SK-N-SH (cell line): ENCODE measurements at regions not wholly inside any gene's neighbourhood (a gene's known extent, or its start where the extent isn't known, plus 50 kb on each side); places are given as distances from the start of the nearest gene placed in this dataset.

ENCODE experiments used
- CTCF ChIA-PET: fragments of 300-600, 350-600 bp; formaldehyde crosslinking; extraction: SDS; loops from one replicate; lab custom pipeline; 2021; lab: Yijun Ruan, JAX
- POLR2A ChIA-PET: fragments of 350-600 bp; sonication (Branson Sonifier 250); formaldehyde crosslinking; extraction: SDS; loops from one replicate; lab custom pipeline; 2020; ENCODE audit warnings: antibody characterized with exemption, inconsistent platforms; lab: Yijun Ruan, JAX
- DNase-seq: peaks from one replicate; pipeline ENCODE4 v3.0.0; 2012
- H2AFZ ChIP-seq: fragments of 200-600 bp; sonication (generic); 2 replicates; pipeline ENCODE4 v1.8.1; 2016; ENCODE audit warnings: antibody characterized with exemption, mild to moderate bottlenecking, low read depth
- H3F3A ChIP-seq: fragments of 200-600 bp; sonication (generic); replicated peaks from 2 replicates; pipeline ENCODE3; 2016; ENCODE audit warnings: antibody characterized with exemption, mild to moderate bottlenecking; ENCODE audit not compliant: insufficient read depth
- H3K27ac ChIP-seq, 2 experiments: fragments of 200-500 bp in 1 of 2; fragments of 200-600 bp in 1 of 2; sonication (Bioruptor generic) in 1 of 2; sonication (generic), shearing (Covaris generic) in 1 of 2; 2 replicates each; pipeline versions ENCODE4 v1.5.1 to v1.6.1; 2014 to 2016; ENCODE audit warnings: low read depth in 2 of 2, inconsistent platforms in 1 of 2, low read length in 1 of 2, mild to moderate bottlenecking in 1 of 2, mixed read lengths in 1 of 2
- H3K27me3 ChIP-seq: fragments of 200-600 bp; sonication (generic), shearing (Covaris generic); 2 replicates; pipeline ENCODE4 v1.6.1; 2016; ENCODE audit warnings: mixed run types; ENCODE audit not compliant: insufficient read depth
- H3K36me3 ChIP-seq, 2 experiments: fragments of 200-500 bp in 1 of 2; fragments of 200-600 bp in 1 of 2; sonication (Bioruptor generic) in 1 of 2; sonication (generic) in 1 of 2; replicated peaks in 1 of 2; 2 replicates each; pipeline versions ENCODE3 to v1.5.1; 2014 to 2016; ENCODE audit warnings: low read length in 1 of 2, mild to moderate bottlenecking in 1 of 2; ENCODE audit not compliant: insufficient read depth in 2 of 2, control insufficient read depth in 1 of 2
- H3K4me1 ChIP-seq, 2 experiments: fragments of 200-500 bp in 1 of 2; fragments of 200-600 bp in 1 of 2; sonication (Bioruptor generic) in 1 of 2; sonication (generic), shearing (Covaris generic) in 1 of 2; 2 replicates each; pipeline versions ENCODE4 v1.5.1 to v1.6.1; 2014 to 2016; ENCODE audit warnings: low read depth in 1 of 2, low read length in 1 of 2, mixed run types in 1 of 2; ENCODE audit not compliant: insufficient read depth in 2 of 2, control insufficient read depth in 1 of 2
- H3K4me2 ChIP-seq: fragments of 200-600 bp; sonication (generic), shearing (Covaris generic); 2 replicates; pipeline ENCODE4 v1.6.1; 2017; ENCODE audit warnings: mixed run types
- H3K4me3 ChIP-seq, 2 experiments: fragments of 200-500 bp in 1 of 2; fragments of 200-600 bp in 1 of 2; sonication (Bioruptor generic) in 1 of 2; sonication (generic), shearing (Covaris generic) in 1 of 2; 2 replicates each; pipeline versions ENCODE4 v1.5.1 to v1.8.1; 2014 to 2016; ENCODE audit warnings: low read depth in 2 of 2, inconsistent platforms in 1 of 2, low read length in 1 of 2, mild to moderate bottlenecking in 1 of 2, mixed read lengths in 1 of 2, moderate library complexity in 1 of 2
- H3K79me2 ChIP-seq: fragments of 200-600 bp; sonication (generic); 2 replicates; pipeline ENCODE4 v1.8.1; 2017; ENCODE audit warnings: mild to moderate bottlenecking; ENCODE audit not compliant: insufficient read depth
- H3K9ac ChIP-seq: fragments of 200-600 bp; sonication (generic); 2 replicates; pipeline ENCODE4 v1.6.1; 2017; ENCODE audit warnings: mixed run types
- H3K9me2 ChIP-seq: fragments of 200-600 bp; sonication (generic); 2 replicates; pipeline ENCODE4 v1.6.1; 2017; ENCODE audit warnings: mixed run types
- H3K9me3 ChIP-seq: fragments of 200-600 bp; sonication (generic); 2 replicates; pipeline ENCODE4 v1.6.1; 2017; ENCODE audit warnings: mixed run types, mild to moderate bottlenecking, moderate library complexity
- H4K20me1 ChIP-seq: fragments of 200-600 bp; sonication (generic); 2 replicates; pipeline ENCODE4 v1.6.1; 2017; ENCODE audit warnings: mild to moderate bottlenecking, mixed run types; ENCODE audit not compliant: insufficient read depth
- CHD2 ChIP-seq: fragments of 150-350 bp; IDR thresholded peaks from 2 replicates; pipeline ENCODE4 v1.6.1; 2018; ENCODE audit warnings: low read length; ENCODE audit not compliant: partially characterized antibody
- ELF1 ChIP-seq: IDR thresholded peaks from 2 replicates; pipeline ENCODE4 v1.4.0; 2012
- EP300 ChIP-seq, 2 experiments: IDR thresholded peaks; 2 replicates each; pipeline versions ENCODE4 v1.4.0 to v1.6.1; 2012; ENCODE audit warnings: borderline replicate concordance in 1 of 2, low read depth in 1 of 2, low read length in 1 of 2
- EZH2phosphoT487 ChIP-seq: fragments of 200-600 bp; sonication (generic); IDR thresholded peaks from 2 replicates; pipeline ENCODE4 v1.6.1; 2017; ENCODE audit warnings: low read depth, mixed run types, mild to moderate bottlenecking, antibody characterized with exemption, moderate library complexity, borderline replicate concordance
- FOSL2 ChIP-seq: IDR thresholded peaks from 2 replicates; pipeline ENCODE4 v1.4.0; 2012; ENCODE audit warnings: low read depth, mild to moderate bottlenecking, moderate library complexity, borderline replicate concordance
- FOXM1 ChIP-seq: IDR thresholded peaks from 2 replicates; pipeline ENCODE4 v1.4.0; 2012; ENCODE audit warnings: low read depth, mild to moderate bottlenecking
- JUND ChIP-seq: IDR thresholded peaks from 2 replicates; pipeline ENCODE4 v1.4.0; 2012
- NFIC ChIP-seq: IDR thresholded peaks from 2 replicates; pipeline ENCODE4 v1.4.0; 2012; ENCODE audit warnings: borderline replicate concordance
- POLR2AphosphoS5 ChIP-seq: IDR thresholded peaks from 2 replicates; pipeline ENCODE4 v1.6.1; 2012; ENCODE audit warnings: low read depth, low read length
- RAD21 ChIP-seq: IDR thresholded peaks from 2 replicates; pipeline ENCODE4 v1.6.1; 2012; ENCODE audit warnings: mild to moderate bottlenecking, low read length
- RFX5 ChIP-seq: IDR thresholded peaks from 2 replicates; pipeline ENCODE4 v1.6.1; 2012; ENCODE audit warnings: mild to moderate bottlenecking, improper control_type of control experiment, low read length
- RXRA ChIP-seq: IDR thresholded peaks from 2 replicates; pipeline ENCODE4 v1.4.0; 2012; ENCODE audit warnings: low read depth, mild to moderate bottlenecking, borderline replicate concordance
- SIN3A ChIP-seq: IDR thresholded peaks from 2 replicates; pipeline ENCODE4 v1.6.1; 2012; ENCODE audit warnings: low read depth, mild to moderate bottlenecking, low read length, moderate library complexity, borderline replicate concordance
- SMC3 ChIP-seq: IDR thresholded peaks from 2 replicates; pipeline ENCODE4 v1.6.1; 2012; ENCODE audit warnings: low read depth, low read length, improper control_type of control experiment
- TCF12 ChIP-seq: IDR thresholded peaks from 2 replicates; pipeline ENCODE4 v1.4.0; 2012
- WGBS: methylation state at CpG from one replicate; pipeline ENCODE4 v1.1.6; 2017; ENCODE audit warnings: low lambda C conversion rate; 5-methylcytosine and 5-hydroxymethylcytosine counted together
- TF ChIP-seq, protein P1 (sequence below): IDR thresholded peaks from 2 replicates; pipeline ENCODE4 v1.4.0; 2012; ENCODE audit warnings: low read depth
- TF ChIP-seq, protein P2 (sequence below): fragments of 200-600 bp; sonication (generic); IDR thresholded peaks from 2 replicates; pipeline ENCODE4 v1.6.1; 2017; ENCODE audit warnings: antibody characterized with exemption, mild to moderate bottlenecking, moderate library complexity
- TF ChIP-seq, protein P3 (sequence below): fragments of 150-350 bp; IDR thresholded peaks from 2 replicates; pipeline ENCODE4 v1.6.1; 2016; ENCODE audit warnings: mild to moderate bottlenecking, low read depth, low read length

DNA sequence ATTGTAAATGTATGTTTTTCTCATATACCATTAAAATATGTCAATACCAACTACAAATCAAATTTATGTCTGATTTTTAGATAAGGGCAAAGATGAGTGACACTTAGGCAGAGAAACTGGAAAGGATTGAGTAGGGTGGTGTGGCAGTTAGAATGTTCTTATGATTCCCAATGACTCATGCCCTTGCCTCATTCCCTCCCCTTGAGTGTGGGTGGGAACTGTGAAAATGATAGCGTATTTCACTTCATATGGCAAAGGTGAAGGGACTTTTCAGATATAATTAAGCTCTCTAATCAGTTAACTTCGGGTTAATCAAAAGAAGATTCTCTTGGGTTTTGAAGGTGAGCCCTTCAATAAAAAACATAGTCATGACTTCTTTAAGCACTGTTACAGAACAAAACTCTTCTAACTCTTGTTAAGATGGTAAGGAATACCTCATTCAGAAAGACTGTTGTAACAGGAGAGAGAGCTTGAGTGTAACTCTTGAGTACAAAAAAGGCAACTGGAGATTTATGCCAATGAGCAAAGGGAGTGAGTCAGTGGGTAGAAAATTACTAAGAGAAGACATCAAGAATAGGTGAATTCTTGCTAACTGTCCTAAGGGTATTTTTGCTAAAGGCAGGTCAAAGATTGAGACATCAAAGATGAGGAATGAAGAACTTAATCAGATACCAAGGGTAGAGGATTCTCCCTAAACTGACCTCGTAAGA is 329.5 kb downstream of the KCTD8 start:
- H3F3A ChIP-seq, result no peaks in the 10 kb centered on the region
- H2AFZ ChIP-seq, result no peak overlapping the region
- H3K27ac ChIP-seq, result no peak overlapping the region
- no peak for TF ChIP-seq TCF12
- no peak for TF ChIP-seq EP300 (IDR thresholded peaks at IDR 0.05; ENCODE audit: borderline replicate concordance in 1 of 2, low read depth in 1 of 2, low read length in 1 of 2)
- TF ChIP-seq, protein P1, sequence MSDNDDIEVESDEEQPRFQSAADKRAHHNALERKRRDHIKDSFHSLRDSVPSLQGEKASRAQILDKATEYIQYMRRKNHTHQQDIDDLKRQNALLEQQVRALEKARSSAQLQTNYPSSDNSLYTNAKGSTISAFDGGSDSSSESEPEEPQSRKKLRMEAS, result no peak
- no peak for TF ChIP-seq RXRA
- TF ChIP-seq FOSL2, result no peak
- TF ChIP-seq ELF1, result no peak
- TF ChIP-seq, protein P2, sequence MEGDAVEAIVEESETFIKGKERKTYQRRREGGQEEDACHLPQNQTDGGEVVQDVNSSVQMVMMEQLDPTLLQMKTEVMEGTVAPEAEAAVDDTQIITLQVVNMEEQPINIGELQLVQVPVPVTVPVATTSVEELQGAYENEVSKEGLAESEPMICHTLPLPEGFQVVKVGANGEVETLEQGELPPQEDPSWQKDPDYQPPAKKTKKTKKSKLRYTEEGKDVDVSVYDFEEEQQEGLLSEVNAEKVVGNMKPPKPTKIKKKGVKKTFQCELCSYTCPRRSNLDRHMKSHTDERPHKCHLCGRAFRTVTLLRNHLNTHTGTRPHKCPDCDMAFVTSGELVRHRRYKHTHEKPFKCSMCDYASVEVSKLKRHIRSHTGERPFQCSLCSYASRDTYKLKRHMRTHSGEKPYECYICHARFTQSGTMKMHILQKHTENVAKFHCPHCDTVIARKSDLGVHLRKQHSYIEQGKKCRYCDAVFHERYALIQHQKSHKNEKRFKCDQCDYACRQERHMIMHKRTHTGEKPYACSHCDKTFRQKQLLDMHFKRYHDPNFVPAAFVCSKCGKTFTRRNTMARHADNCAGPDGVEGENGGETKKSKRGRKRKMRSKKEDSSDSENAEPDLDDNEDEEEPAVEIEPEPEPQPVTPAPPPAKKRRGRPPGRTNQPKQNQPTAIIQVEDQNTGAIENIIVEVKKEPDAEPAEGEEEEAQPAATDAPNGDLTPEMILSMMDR, result no peak
- TF ChIP-seq SIN3A, result no peak
- TF ChIP-seq SMC3, result no peak
- TF ChIP-seq CHD2, result no peak
- TF ChIP-seq, protein P3, sequence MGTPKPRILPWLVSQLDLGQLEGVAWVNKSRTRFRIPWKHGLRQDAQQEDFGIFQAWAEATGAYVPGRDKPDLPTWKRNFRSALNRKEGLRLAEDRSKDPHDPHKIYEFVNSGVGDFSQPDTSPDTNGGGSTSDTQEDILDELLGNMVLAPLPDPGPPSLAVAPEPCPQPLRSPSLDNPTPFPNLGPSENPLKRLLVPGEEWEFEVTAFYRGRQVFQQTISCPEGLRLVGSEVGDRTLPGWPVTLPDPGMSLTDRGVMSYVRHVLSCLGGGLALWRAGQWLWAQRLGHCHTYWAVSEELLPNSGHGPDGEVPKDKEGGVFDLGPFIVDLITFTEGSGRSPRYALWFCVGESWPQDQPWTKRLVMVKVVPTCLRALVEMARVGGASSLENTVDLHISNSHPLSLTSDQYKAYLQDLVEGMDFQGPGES, result no peak
- no peak for TF ChIP-seq RFX5
- TF ChIP-seq NFIC, result no peak
- no peak for TF ChIP-seq EZH2phosphoT487
- TF ChIP-seq RAD21, result no peak
- no peak for TF ChIP-seq POLR2AphosphoS5
- TF ChIP-seq JUND, result no peak
- TF ChIP-seq FOXM1, result no peak
- H3K4me2 ChIP-seq, result no peak overlapping the region
- H3K9me2 ChIP-seq, result no peaks in the 10 kb centered on the region
- DNase-seq, result no peak
- 0% methylated on average over 3 of the region's 3 CpGs for WGBS
- no peaks in the 10 kb centered on the region for H3K27me3 ChIP-seq
- H3K79me2 ChIP-seq, result no peaks in the 10 kb centered on the region
- H3K4me3 ChIP-seq, result no peak overlapping the region
- no peaks in the 10 kb centered on the region for H4K20me1 ChIP-seq
- H3K36me3 ChIP-seq, result no peaks in the 10 kb centered on the region
- H3K9me3 ChIP-seq, result no peaks in the 10 kb centered on the region
- POLR2A ChIA-PET, result no interaction called here
- CTCF ChIA-PET, result interaction anchor here (1.2 kb wide), 1 partner anchor 9 kb away, joined by 4 read pairs; no protein-coding TSS in a partner anchor
- no peak overlapping the region for H3K9ac ChIP-seq
- H3K4me1 ChIP-seq, result no peaks in the 10 kb centered on the region
